Head of caudate nucleus (tissue), 42 donors: ENCODE measurements at regions not wholly inside any gene's neighbourhood (a gene's known extent, or its start where the extent isn't known, plus 50 kb on each side); places are given as distances from the start of the nearest gene placed in this dataset.

ENCODE experiments used
- DNase-seq, 42 donors: peaks; one replicate each; pipeline versions ENCODE4 v3.0.0 to v3.0.0-alpha.2; 2020 to 2021; ENCODE audit warnings: mixed read lengths in 7 of 42
- intact Hi-C: fragments of 100-400 bp; cut with DNase I; formaldehyde crosslinking; loops from one replicate; pipeline ENCODE4 v1.15.0; 2022

DNA sequence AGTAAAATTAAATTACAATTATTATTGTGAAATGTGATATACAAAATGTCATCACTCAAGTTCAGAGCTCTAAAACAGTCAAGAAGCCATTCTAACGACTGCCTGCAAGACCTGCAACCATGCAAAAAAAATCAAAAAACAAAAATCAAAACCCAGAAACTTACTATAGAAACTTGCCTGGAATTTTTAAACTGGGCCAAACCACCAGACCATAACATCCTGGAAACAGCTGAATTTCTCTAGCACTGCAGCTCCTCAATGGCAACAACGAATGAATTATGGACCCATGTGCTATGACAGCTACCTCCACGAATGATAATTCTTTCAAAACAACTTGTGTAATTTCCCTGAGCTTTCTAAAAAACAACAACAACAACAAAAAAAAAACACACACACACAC is 130.0 kb upstream of the KCNMB2 start:
- DNase-seq: no peak
- intact Hi-C loops: no loop called here

DNA sequence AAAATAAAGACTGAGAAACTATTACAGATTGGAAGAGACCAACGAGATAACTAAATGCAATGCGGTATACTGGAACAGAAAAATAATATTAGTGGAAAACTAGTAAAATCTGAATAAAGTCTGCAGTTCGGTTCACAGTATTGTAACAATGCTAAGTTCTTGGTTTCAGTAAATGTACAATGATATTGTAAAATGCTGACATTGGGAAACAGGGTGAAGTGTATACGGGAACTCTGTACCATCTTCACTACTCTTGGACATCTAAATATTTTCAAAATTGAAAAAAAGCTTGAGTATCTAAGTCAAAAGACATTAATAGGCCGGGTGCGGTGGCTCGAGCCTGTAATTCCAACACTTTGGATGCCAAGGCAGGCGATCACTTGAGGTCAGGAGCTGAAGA is 120.9 kb upstream of the KCNMB2 start:
- no peak for DNase-seq
- intact Hi-C loops: no loop called here

DNA sequence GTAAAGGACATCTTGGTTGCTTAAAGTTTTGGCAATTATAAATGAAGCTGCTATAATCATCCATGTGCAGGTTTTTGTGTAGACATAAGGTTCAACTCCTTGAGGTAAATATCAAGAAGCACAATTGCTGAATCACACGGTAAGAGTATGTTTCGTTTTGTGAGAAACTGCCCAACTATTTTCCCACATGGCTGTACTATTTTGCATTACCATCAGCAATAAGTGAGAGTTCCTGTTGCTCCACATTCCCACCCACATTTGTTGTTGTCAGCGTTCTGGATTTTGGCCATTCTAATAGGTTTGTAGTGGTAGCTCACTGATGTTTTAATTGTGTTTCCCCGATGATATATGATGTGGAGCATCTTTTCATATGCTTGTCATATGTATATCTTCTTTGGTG is 118.5 kb upstream of the KCNMB2 start:
- intact Hi-C loops: no loop called here
- no peak for DNase-seq

DNA sequence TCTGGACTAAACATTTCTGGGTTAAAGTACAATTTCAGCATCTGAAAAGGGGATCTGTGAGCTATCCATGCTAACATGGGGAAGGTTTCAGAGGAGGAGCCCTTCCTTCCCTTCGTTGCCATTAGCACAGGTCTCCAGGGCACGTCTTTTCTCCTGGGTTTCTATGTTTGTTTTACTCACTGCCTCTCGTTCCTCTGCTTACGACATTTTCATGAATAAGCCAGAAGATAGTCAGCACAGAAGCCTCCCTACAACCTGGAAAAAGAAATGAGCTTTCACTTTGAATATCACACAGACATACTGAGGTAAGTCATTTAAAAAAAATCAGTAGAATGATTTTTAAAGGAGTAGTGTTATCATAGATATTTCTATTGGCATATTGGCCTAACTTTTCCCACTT is 117.2 kb upstream of the KCNMB2 start:
- no peak for DNase-seq
- intact Hi-C loops: no loop called here

DNA sequence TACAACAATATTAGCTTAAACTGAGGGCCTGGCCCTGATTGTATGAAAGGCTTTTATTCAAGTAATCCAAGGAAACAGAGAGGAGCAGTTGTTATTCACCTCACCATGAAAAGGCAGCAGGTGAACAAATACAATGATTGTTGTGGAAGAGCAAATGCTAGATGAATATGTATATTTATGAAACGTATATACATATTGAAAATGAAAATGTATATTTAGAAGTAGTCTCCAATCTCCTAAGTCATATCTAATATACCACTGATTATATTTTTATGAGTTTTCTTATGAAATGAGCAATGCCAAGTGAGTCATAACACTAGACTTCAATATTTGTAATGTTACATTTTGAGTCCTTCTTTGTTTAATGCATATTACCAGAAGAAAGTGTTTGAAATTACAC is 116.2 kb upstream of the KCNMB2 start:
- intact Hi-C loops: no loop called here
- no peak for DNase-seq

DNA sequence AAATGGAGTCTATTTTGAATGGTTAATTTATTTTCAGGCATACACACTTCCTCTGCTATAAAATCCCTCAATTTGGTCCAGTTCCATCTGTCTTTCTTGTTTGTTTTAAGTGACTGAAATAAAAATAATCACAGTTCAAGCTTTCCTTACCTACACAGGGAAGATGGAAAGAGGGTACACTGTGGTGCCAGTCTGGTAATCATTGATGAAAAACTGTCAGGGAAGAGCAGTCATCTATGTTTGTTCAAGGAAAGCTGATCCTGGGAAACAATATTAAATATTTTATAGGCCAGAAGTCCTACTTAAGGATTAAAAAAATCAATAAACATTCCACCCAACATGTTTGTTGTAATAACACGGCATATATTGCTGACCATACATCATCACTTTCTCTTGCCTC is 115.2 kb upstream of the KCNMB2 start:
- intact Hi-C loops: no loop called here
- no peak for DNase-seq

DNA sequence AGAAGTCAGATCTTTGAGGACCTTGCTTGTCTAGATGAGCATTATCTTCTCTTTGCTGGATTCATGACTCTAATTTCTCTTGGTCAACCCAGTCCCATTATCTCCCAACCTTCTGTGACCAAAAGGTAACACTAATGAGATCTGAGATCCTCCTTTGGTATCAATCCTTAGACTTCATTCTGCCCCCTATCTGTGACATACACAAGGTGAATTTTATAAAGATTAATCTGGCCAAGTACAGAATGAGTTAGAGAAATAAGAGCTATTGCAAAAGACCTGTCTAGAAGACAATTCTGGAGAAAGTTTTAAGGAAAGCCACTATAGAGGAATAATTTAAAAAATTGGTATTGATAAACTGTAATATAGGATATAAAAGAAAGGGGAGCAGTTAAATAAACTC is 113.8 kb upstream of the KCNMB2 start:
- intact Hi-C loops: no loop called here
- DNase-seq: no peak

DNA sequence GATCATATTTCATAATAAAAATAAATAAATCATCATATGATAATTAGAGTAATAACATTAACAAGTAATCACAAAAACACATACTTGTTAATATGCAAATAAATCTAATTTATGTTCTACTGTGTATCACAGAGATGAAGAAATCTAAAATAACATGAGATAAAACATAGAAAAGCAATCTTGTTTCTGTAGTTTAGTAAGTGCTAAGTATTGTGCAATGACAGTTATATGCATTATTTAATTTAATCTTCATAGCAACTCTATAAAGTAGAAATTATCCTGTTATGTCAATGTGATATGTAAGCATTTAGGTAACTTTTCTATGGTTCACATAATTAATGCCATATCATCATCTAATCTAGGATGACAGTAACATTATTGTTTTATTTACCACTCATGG is 108.2 kb upstream of the KCNMB2 start:
- intact Hi-C loops: no loop called here
- no peak for DNase-seq

DNA sequence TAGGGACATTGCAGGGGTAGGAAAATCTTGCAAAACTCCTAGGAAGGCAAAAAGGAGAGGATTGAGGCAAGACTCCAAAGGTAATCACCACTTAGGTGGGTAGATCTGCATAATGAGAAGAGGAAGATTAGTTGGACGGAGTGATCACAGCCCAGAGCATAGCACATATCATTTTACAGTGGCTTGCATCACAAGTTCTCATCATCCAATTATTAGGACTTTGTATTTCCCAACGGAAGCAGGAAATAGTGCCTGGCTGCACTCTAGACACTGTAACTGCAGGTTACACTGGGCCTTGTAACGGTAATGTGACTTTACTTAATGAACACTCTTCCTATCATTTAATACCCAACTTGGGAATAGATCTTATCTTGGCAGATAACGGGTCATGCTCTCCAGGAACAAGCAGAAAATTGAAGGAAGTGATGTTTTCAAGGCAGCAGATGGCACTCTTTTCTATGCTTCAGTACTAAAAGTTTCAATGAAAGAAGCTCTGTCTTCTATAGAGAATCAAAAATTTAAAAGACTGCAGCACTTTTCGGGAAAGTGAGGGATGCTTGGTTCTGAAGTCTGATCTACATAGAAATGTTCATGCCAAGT is 101.9 kb upstream of the KCNMB2 start:
- intact Hi-C loops: no loop called here
- DNase-seq: peak in 3 of 42 donors; percentile 10 to 37 (median 15)

DNA sequence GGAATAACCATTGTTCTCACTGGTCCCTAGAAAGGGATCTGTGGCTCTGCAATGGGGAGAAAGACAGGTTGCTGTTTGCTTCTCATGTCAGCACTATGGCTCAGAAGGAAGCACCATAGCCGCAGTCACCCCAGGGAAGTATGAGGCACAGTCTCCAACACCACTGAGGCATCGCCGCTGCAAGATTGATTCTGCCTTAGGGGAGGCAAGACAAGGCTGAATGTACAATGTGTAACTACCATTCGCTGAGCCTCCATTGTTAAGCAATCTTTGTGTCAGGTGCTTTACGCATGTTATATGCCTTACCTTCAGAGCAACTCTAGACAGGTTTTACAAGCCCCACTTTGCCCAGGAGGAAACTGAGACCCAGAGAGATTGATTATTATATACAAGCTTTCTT is 100.7 kb upstream of the KCNMB2 start:
- intact Hi-C loops: no loop called here
- no peak for DNase-seq

DNA sequence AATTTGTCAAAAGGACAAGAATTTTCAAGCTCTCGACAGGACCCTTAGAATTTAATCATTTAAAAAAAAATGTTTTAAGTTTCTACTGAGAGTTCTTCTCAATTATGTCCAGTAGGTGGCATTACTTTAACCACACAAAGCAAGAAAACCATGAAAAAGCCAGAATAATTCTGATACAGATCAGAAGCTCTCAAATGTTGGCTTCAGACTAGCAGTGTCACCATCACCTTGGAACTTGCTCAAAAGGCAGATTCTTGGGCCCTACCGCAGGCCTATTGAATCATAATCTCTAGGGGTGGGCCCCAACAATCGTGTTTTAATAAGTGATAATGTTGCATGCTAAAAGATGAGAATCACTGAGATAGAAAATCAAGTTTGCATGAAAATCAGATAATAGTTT is 99.5 kb upstream of the KCNMB2 start:
- no peak for DNase-seq
- intact Hi-C loops: no loop called here

DNA sequence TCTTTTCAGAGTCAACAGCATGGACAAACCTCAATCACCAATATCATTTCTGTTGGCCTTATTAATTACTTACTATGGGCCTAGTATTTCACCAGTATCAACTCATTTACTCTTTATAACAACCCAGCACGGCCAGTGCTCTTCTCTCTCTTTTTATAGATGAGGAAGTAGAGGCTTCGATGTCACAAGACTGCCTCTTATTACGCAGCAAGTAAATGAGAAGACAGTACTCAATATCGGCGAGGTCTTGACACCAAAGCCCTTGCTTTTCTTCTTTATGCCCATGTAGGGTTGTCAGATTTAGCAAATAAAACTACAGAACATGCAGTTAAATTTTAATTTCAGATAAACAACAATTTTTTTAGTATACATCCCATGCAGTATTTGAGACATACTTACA is 99.0 kb upstream of the KCNMB2 start:
- intact Hi-C loops: no loop called here
- DNase-seq: no peak

DNA sequence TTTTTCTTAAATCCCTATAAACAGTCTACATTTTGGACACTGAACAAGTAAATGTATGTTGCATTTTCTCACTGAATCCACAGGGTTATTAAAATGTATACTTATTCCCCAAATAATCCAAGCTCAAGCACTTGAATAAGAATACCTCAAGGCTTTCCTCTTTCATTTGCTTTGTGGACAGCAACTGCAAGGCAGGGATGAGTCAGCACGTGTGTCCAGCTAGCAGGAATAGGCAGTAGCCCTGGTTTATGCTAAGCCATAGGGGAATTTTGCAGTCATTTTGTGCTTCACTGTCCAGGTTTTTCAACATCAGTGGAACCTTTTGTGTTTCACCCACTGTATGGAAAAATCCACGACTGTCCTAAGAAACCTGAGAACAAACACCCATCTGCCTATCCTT is 96.7 kb upstream of the KCNMB2 start:
- intact Hi-C loops: no loop called here
- DNase-seq: no peak

DNA sequence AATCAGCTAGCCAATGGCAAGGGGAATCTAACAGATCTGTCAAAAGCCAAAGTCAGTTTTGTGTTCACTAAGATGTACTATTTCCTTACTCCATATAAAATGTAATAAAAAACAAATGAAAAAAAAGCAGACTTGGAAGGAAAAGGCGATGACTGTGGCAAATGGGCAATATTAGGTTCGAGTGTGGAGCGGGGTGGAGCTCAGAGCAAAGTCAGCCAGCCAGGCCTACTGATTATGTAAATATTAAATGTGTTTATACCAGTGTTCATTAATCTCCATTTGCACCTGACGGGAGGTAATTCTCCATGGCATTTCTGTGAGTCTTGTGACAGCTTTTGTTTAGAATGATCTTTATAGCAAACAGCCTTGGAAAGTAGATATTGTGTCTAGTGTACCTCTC is 96.2 kb upstream of the KCNMB2 start:
- no peak for DNase-seq
- intact Hi-C loops: no loop called here

DNA sequence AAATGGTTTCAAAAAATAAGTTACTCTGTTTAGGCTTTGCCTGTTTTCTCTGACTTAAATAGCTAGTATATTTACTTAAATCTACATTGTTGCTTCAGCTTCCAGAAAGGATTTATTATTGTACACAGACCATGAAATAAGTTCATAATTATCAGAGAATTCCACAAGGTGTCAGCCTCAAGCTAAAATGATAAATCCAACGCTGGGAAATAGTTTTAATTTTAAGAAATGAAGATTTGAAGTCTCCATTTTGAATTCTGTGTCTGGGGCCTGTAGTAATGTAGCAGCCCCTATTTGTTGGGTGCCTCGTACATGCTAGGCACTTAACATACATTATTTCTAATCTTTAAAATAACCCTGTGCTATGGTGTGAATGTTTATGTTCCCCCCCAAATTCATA is 92.6 kb upstream of the KCNMB2 start:
- DNase-seq: no peak
- intact Hi-C loops: no loop called here

DNA sequence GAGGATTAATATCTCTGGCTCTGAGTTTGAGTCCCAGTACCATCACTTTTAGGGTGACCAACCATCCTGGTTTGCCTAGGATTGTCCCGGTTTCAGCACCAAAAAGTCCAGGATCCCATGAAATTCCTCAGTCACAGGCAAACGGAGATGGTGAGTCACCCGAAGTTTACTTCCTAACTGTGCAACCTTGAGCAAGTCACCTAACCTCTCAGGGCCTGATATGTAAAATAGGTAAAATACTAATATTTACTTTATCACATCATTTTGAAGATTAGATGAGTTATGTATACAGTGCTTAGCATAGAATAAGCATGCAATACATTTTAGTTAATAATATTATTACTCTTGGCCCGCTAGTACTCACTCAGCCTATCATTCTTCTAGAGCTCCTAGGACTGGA is 91.1 kb upstream of the KCNMB2 start:
- intact Hi-C loops: no loop called here
- DNase-seq: no peak

DNA sequence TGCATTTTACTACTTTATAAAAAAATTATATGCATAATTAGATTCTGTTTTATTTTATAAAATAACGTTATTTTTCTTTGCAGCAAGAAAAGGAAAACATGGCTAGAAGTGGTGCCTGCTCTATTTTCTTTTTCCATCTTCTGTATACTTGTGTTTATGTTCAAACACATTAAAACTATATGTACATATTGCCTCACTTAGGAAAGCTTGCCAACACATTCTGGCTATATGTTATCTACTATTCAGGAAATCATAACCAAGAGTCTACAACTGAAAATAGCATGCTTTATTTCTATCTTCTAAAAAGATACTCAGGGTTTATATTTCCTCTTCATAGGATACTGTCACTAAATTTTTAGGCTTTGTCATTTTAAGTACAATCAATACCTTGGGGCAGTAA is 90.2 kb upstream of the KCNMB2 start:
- intact Hi-C loops: no loop called here
- no peak for DNase-seq

DNA sequence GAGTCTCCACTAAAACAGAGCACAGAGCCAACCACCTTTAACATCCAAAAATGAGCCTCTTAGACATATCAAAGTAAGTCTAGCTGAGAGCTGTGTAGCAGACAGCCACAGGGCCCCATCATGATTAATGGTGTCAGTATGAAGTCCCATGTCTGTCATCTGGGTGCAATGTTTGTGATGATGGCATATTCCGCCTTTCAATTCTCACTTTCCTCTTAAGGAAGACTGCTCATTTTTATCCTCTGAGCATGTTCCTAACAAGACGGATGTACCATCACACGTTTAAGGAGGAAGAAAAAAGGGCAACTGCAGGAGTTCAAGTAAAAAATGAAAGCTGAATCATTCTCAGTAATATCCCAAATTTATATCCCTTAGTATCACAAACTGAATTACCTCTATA is 85.8 kb upstream of the KCNMB2 start:
- intact Hi-C loops: no loop called here
- no peak for DNase-seq

DNA sequence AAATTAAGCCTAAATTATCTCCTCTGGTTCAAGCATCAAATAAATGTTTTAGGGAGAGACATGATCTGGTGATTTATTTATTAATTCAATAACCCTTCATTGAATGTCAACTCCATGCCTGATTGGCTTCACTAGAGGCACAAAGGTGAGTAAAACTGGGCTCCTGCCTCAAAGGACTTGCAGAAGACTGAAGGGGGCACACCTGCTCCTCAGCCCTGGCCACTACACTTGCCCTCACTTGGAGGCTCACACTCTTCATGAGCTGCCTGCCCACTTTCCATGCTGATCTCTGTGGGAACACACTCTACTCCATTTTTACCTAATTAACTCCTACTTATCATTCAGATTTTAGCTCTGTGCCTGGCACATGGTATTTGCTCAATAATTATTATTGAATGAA is 84.4 kb upstream of the KCNMB2 start:
- DNase-seq: no peak
- intact Hi-C loops: no loop called here

DNA sequence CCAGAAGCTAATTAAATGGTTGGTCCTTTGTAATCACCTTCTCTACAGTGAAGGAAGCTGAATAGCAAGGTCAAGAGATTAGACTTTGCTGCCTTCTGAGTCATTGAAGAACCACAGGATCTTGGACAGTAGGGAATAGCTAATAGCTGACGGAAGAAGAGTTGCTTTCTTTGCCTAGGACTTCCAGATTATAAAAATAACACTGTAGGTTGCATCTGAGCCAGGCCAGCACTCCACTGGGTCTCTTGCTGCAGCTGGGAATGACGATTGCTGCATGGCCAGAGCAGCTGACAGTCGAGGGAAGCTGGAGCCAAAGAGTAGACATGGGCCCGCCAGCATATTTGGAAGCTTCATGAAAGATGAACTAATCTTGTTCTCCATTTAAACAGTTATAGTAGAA is 81.5 kb upstream of the KCNMB2 start:
- intact Hi-C loops: no loop called here
- peak in 30 of 42 donors; percentile 2 to 58 (median 20) for DNase-seq

DNA sequence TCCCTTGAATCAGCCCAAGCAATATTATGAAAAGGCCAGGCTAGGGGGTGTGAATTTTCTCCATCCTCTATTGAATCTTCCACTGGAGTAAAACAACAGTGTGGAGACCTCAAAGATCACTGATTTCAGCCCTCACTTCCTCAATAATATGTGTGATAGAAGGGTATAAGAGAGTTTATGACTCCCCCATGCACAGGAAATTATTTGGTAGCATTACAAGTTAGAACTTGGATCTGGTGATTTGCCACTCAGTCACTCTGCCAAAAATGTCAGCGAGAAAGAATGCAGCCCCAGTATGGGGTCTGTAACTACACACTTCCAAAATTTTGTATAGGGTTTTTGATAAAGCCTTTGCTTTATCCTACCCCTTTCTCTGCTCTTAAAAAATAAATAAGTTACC is 81.0 kb upstream of the KCNMB2 start:
- intact Hi-C loops: no loop called here
- DNase-seq: no peak

DNA sequence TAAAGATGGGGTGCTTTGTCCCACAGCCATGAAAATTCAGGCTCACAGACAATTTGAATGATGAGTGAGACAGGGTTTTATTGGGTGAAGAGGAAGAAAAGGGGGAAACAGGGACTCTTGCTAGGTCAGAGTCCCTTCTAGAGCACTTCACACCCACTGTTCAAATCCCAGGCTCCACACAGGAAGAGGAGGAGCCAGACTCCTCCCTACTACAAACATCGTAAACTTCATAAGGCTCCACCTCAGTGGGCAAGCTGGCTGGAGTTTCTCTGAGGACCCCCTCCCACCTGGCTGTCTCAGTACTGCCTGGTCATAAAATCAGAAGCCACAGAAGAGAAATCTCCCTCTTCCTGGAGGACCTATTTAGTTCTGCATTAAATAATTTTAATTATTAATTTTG is 80.3 kb upstream of the KCNMB2 start:
- intact Hi-C loops: no loop called here

More for the DNA sequence above, 80.3 kb upstream of the KCNMB2 start:
- no peak for DNase-seq
